CD4-positive, alpha-beta T cell treated with Interleukin-4 for 1 hour (primary cell): ENCODE measurements at regions not wholly inside any gene's neighbourhood (a gene's known extent, or its start where the extent isn't known, plus 50 kb on each side); places are given as distances from the start of the nearest gene placed in this dataset.
"Not testable (repeated sequence)": the region's sequence is repeated elsewhere in the genome, so short reads cannot be mapped to it uniquely, and the experiment has no call there.

Experiments
- DNase-seq, 2 donors: peaks; one replicate each; pipeline ENCODE4 v3.0.0-alpha.2; 2020 to 2022

DNA sequence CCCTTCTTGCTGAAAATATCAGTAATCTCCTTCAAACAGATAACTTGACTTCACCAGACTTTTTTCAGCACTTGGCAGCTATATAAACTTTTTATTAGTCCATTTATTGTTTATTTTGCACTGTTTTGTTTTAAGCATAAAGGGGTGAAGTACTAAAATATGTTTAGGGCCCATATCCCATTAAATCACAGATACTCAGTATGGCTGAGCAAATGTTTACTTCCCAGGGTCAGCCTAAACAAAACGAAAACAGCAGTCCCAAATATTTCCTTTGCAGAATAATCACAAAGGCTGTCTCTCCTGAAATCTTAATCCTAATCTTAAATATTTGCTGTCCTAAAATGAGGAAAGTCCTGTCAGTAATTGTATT is 649.6 kb downstream of the TNS3 start:
- no peak for DNase-seq

GRCh38 chr7:46930366-46930765 is 651.5 kb downstream of the TNS3 start:
- DNase-seq, result no peak

- DNase-seq, result no peak
Measured at GRCh38 chr7:46929359-46929758, 652.6 kb downstream of the TNS3 start.

DNA sequence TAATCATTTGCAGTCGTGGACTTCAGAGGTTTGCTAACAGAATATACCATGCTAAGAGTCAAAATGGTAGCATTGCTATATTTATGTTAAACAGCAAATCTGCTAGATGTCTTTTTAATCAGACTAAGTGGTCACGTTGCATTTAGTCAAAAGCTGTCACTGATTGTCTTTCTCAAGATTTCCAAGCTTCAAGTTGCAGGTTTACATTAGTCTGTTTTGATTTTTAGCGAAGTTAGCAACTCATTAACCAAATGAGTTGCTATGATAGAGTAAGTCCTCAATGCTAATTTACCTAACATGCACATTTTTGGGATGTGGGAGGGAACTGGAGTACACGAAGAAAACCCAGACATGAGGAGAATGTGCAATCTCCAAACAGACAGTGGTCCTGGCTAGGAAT is 653.2 kb downstream of the TNS3 start:
- DNase-seq, result no peak

GRCh38 chr7:46927131-46927810 is 654.6 kb downstream of the TNS3 start:
- no peak for DNase-seq

GRCh38 chr7:46916581-46916980 is 665.3 kb downstream of the TNS3 start:
- no peak for DNase-seq

- no peak for DNase-seq
Measured at GRCh38 chr7:46912692-46913091, 669.2 kb downstream of the TNS3 start.

- no peak for DNase-seq
Measured at GRCh38 chr7:46909601-46910051, 672.3 kb downstream of the TNS3 start.

DNA sequence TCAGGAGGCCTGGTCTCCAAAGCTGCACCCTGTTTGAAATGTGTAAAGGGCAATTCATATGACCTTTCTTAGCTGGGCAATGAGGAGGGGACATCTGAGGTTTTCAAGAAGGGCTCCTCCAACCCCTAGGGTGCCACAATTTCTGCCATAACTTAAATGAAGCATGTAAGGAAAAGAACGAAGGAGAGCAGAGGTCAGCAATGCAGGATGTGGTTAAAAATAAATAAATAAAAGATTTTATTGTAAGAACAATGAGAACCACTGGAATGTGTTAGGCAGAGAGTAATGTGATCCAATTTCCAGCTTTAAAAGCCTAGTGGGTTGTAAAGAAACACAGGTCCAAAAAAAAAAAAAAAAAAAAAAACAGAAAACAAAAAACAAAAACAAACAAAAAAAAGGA is 673.1 kb downstream of the TNS3 start:
- DNase-seq, result no peak

DNA sequence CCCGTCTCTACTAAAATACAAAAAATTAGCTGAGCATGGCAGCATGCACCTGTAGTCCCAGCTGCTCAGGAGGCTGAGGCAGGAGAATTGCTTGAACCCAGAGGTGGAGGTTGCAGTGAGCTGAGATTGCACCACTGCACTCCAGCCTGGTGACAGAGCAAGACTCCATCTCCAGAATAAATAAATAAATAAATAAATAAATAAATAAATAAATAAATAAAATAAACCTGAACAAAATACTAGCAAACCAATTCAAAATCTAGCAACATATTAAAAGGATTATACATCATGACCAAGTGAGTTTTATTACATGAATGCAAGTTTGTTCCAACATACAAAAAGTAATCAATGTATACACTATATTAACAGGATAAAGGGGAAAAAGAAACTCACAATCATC is 677.4 kb downstream of the TNS3 start:
- not testable (repeated sequence) for DNase-seq

- DNase-seq, result no peak
Measured at GRCh38 chr7:46902463-46902862, 679.4 kb downstream of the TNS3 start.

DNA sequence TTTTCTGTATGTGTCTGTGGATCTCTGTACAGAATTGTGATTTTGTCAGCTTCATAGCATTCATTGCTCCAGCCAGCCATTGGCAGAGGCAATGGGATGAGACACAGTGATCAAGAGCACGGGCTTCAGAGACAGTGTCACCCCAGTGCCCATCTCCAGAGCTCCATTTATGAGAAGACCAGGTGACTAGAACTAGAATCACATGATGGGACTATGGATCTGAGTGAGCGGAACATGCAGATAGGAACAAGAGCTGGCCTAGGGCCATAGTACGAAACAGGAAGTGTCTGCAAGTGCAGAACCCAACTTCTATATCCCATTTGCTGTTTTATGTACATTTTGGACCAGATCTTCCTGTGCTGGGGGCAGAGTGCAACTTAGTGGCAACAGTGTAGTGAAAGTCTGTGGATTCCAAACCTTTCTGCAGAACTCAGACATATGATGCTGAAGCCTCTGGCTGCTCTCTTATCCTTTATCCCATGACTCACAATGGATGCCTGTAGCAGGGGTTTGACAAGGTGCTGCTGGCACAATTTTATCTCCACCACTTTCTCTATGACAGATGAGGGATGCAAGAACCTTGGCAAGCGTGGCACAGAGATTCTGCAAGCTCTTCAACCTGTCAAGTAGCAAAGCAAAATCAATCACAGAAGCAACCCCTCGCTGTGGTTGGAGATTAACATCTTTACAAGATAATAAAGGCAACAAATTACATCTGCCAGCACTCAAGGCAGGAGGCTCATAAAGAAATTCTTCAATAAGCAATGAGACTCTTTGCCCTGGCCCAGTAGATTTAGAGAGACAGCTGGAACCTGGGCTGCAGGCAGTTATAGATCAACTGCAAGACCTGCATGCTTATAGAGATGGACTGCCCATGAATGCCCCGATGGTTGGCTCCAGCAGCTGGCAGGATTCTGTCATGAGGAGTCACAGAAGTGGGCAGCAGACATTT is 681.3 kb downstream of the TNS3 start:
- no peak for DNase-seq

- no peak for DNase-seq
Measured at GRCh38 chr7:46897381-46897780, 684.5 kb downstream of the TNS3 start.

- DNase-seq, result no peak
Measured at GRCh38 chr7:46886669-46887374, 695.1 kb downstream of the TNS3 start.

GRCh38 chr7:46885167-46885566 is 696.7 kb downstream of the TNS3 start:
- no peak for DNase-seq

DNA sequence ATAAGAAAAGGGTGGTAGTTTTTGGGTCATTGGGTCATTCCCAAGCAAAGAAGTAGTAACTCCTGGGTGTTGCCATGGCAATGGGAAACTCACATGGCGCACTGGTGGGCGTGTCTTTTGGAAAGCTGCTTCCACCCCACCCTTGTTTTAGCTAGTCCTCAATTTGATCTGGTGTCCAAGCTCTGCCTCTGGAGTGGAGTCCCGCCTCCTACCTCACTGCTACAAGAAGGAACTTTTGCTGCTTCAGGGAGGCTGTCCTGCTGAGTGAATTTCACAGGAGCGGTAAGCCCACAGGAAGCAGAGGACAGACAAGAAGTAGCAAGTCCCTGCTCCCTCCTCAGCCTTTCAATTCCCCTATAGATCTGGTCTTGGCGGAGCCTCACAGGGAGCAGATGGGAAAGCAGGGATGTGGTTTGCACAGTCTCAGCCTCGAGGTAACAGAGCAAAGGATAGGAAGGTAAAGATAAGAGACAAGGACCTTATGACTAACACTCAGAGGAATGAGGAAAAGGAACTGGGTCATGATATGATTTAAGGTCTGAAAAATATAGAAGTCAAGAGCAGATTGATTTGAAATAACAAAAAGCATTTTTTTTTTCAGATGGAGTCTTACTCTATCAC is 700.3 kb downstream of the TNS3 start:
- DNase-seq, result no peak

DNA sequence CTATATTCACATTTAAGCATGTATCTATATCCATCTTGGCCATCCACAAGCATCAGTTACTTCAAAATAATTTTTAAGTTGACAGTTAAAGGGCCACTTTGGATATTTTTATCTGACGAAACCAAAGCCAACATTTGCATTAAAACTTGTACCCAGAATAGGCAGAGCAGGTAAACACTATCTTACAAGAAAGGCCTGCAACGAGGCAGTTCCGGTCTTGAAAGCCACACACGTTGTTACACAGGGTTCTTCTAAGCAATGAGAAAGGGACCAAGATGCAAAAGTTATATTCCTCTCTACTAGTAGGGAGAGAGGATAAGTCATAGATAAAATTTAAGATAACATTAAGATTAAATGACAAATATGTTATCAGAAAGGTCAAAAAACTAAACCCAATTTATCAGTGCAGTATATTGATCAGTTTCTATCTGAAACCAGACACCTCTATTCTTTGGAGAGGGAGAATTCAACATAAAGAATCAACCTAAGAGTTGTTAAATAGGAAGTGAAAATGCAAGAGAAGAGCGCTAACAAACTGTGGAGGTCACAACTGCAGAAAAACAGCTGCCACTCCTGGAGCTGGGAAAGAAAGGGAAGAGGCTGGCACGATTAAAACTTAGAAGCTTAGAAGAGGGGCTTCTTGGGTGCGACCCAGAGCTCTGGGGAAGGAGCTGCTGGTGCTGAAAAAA is 701.3 kb downstream of the TNS3 start:
- no peak for DNase-seq

GRCh38 chr7:46879783-46880182 is 702.1 kb downstream of the TNS3 start:
- no peak for DNase-seq

- DNase-seq, result no peak
Measured at GRCh38 chr7:46871516-46871915, 710.4 kb downstream of the TNS3 start.

DNA sequence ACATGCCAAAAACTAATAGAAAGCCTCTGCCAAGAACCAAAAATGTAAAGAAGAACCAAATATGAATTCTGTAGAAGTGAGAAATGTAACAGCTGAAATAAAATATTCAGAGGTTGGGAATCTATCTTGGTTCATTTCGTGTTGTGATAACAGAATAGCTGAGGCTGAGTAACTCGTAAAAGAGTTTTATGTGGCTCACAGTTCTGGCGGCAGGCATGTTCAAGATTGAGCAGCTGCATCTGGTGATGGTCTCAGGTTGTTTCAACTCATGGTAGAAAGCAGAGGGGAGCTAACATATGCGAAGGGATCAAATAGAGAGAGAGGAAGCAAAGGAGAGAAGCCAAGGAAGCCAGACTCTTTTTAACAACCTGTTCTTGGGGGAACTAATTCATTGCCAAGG is 717.2 kb downstream of the TNS3 start:
- DNase-seq, result no peak

- DNase-seq, result no peak
Measured at GRCh38 chr7:46859963-46860475, 721.9 kb downstream of the TNS3 start.

- DNase-seq, result no peak
Measured at GRCh38 chr7:46855851-46856250, 726.1 kb downstream of the TNS3 start.
